Activated T-cell treated with anti-CD3 and anti-CD28 coated beads for 1 hour (primary cell): ENCODE measurements at regions not wholly inside any gene's neighbourhood (a gene's known extent, or its start where the extent isn't known, plus 50 kb on each side); places are given as distances from the start of the nearest gene placed in this dataset.

Experiments used
- DNase-seq: peaks from one replicate; pipeline ENCODE4 v3.0.0-alpha.2; 2020; ENCODE audit warnings: low read depth

GRCh38 chr6:132868057-132868456 is 53.7 kb downstream of the RPS12 start:
- DNase-seq = no peak

- no peak for DNase-seq
These were observed 58.6 kb downstream of the RPS12 start for GRCh38 chr6:132872923-132873322.

GRCh38 chr6:132877003-132877402 is 62.6 kb downstream of the RPS12 start:
- DNase-seq = no peak

GRCh38 chr6:132887204-132887603 is 72.8 kb downstream of the RPS12 start:
- no peak for DNase-seq

- DNase-seq = no peak
These were observed 74.3 kb downstream of the RPS12 start for GRCh38 chr6:132888701-132889100.

GRCh38 chr6:132892929-132893771 is 78.8 kb downstream of the RPS12 start:
- DNase-seq = no peak

- DNase-seq = no peak
These were observed 79.6 kb downstream of the RPS12 start for GRCh38 chr6:132893772-132894490.

GRCh38 chr6:132898376-132898775 is 84.0 kb downstream of the RPS12 start:
- DNase-seq = no peak

- no peak for DNase-seq
These were observed 86.5 kb downstream of the RPS12 start for GRCh38 chr6:132900849-132901248.

GRCh38 chr6:132902901-132903300 is 88.5 kb downstream of the RPS12 start:
- DNase-seq = no peak

- DNase-seq = no peak
These were observed 92.9 kb downstream of the RPS12 start for GRCh38 chr6:132907231-132907630.

- no peak for DNase-seq
These were observed 93.5 kb downstream of the RPS12 start for GRCh38 chr6:132907914-132908313.

- no peak for DNase-seq
These were observed 95.4 kb downstream of the RPS12 start for GRCh38 chr6:132909742-132910141.

GRCh38 chr6:132910759-132911158 is 96.4 kb downstream of the RPS12 start:
- DNase-seq = no peak

- DNase-seq = no peak
These were observed 104.9 kb downstream of the RPS12 start for GRCh38 chr6:132919045-132919860.

GRCh38 chr6:132927713-132928112 is 113.3 kb downstream of the RPS12 start:
- no peak for DNase-seq

- DNase-seq = no peak
These were observed 114.8 kb downstream of the RPS12 start for GRCh38 chr6:132929141-132929540.

- no peak for DNase-seq
These were observed 116.9 kb downstream of the RPS12 start for GRCh38 chr6:132931313-132931712.

- no peak for DNase-seq
These were observed 117.7 kb downstream of the RPS12 start for GRCh38 chr6:132931936-132932514.

- no peak for DNase-seq
These were observed 118.2 kb downstream of the RPS12 start for GRCh38 chr6:132932588-132932987.

GRCh38 chr6:132933090-132933489 is 118.7 kb downstream of the RPS12 start:
- no peak for DNase-seq

GRCh38 chr6:132934496-132934895 is 120.1 kb downstream of the RPS12 start:
- no peak for DNase-seq
